Left renal pelvis (tissue), 4 donors: ENCODE measurements at regions not wholly inside any gene's neighbourhood (a gene's known extent, or its start where the extent isn't known, plus 50 kb on each side); places are given as distances from the start of the nearest gene placed in this dataset.
"Not testable (repeated sequence)": the region's sequence is repeated elsewhere in the genome, so short reads cannot be mapped to it uniquely, and the experiment has no call there.

Experiments used
- DNase-seq, 4 donors: peaks; one replicate each; pipeline ENCODE4 v3.0.0-alpha.2; 2013; ENCODE audit warnings: low read depth in 4 of 4, low spot score in 3 of 4

- no peak for DNase-seq
These were observed 441.9 kb downstream of the SOX9 start for GRCh38 chr17:72562615-72563188.

- DNase-seq = no peak
These were observed 443.1 kb downstream of the SOX9 start for GRCh38 chr17:72563952-72564351.

GRCh38 chr17:72565006-72565405 lies 444.2 kb downstream of the SOX9 start:
- DNase-seq = no peak

- DNase-seq = no peak
These were observed 444.9 kb downstream of the SOX9 start for GRCh38 chr17:72565758-72566157.

- DNase-seq = no peak
These were observed 446.1 kb downstream of the SOX9 start for GRCh38 chr17:72566671-72567484.

GRCh38 chr17:72567774-72568173 lies 447.0 kb downstream of the SOX9 start:
- DNase-seq = no peak

GRCh38 chr17:72569148-72569946 lies 448.5 kb downstream of the SOX9 start:
- no peak for DNase-seq

GRCh38 chr17:72571813-72572396 lies 451.1 kb downstream of the SOX9 start:
- no peak for DNase-seq

GRCh38 chr17:72572604-72573491 lies 452.0 kb downstream of the SOX9 start:
- DNase-seq = no peak

- DNase-seq = not testable (repeated sequence)
These were observed 452.6 kb downstream of the SOX9 start for GRCh38 chr17:72573492-72573801.

- DNase-seq = no peak
These were observed 454.1 kb downstream of the SOX9 start for GRCh38 chr17:72574675-72575510.

- no peak for DNase-seq
These were observed 454.9 kb downstream of the SOX9 start for GRCh38 chr17:72575542-72576233.

GRCh38 chr17:72576289-72576759 lies 455.5 kb downstream of the SOX9 start:
- no peak for DNase-seq

- no peak for DNase-seq
These were observed 458.1 kb downstream of the SOX9 start for GRCh38 chr17:72578817-72579470.

GRCh38 chr17:72579990-72580320 lies 459.1 kb downstream of the SOX9 start:
- DNase-seq = no peak

GRCh38 chr17:72580321-72581127 lies 459.7 kb downstream of the SOX9 start:
- no peak for DNase-seq

GRCh38 chr17:72587156-72587555 lies 466.3 kb downstream of the SOX9 start:
- no peak for DNase-seq
